ENCODE measurements at regions not wholly inside any gene's neighbourhood (a gene's known extent, or its start where the extent isn't known, plus 50 kb on each side); places are given as distances from the start of the nearest gene placed in this dataset.
"Not testable (repeated sequence)": the region's sequence is repeated elsewhere in the genome, so short reads cannot be mapped to it uniquely, and the experiment has no call there.

DNA sequence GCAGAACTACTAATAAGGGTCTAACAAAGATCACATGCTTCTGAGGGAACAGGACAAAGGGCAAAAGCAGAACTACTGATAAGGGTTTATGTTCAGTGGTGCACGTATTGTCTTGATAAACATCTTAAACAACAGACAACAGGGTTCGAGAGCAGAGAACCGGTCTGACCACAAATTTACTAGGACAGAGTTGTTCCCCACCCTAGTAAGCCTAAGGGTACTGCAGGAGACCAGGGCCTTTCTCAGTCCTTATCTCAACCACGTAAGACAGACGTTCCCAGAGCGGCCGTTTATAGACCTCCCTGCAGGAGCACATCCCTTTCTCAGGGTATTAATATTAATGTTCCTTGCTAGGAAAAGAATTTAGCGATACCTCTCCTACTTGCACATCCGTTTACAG lies 1089.5 kb upstream of the ATXN8OS start:
- H3K27ac ChIP-seq; H3K4me3 ChIP-seq; H3K27me3 ChIP-seq (replicated peaks); H3K4me1 ChIP-seq (replicated peaks); H3K9me3 ChIP-seq (replicated peaks); DNase-seq (ENCODE audit: low read depth in 1 of 2, low spot score in 2 of 2); H3K36me3 ChIP-seq: not testable (repeated sequence)

DNA sequence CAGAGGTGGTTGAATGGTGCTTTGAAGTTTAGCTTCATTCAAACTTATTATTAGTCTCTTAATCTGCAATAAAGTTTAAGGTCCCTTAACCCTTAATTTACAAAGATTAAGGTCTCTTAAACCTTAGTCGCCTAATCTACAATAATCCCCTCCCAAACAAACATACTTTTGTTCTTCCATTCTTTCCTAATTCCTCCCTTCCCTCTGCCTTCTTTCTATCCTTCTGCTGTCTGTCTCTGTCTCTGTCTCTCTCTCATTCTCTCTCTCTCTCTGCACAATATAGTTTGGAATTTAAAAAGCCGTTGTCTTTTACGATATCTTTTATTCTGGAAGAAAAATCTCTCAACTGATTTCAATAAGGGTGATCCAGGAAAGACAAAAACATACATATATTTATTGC lies 1096.8 kb upstream of the ATXN8OS start:
- DNase-seq (ENCODE audit: low read depth in 1 of 2, low spot score in 2 of 2), result no peak
- no peaks in the 10 kb centered on the region for H3K36me3 ChIP-seq
- H3K27me3 ChIP-seq (replicated peaks), result no peaks in the 10 kb centered on the region

DNA sequence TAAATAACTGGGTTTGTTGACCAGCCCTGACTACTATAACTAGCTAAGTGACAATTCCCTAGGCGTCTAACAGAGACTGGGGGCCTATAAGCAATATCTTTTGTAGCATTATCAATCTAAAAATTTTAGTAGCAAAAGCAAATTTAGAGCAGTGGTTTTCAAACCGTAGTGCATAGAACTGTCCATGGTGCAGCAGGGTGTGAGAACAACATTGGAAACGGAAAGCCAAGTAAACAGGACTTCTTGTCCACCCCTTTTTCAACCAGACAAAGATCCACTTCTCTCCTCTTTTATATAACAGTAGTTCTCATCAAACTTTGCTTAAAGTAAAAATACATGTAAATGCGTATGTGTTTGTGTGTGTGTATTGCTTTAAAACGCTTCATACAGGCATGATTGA lies 1099.1 kb upstream of the ATXN8OS start:
- no peaks in the 10 kb centered on the region for H3K36me3 ChIP-seq
- H3K9me3 ChIP-seq (replicated peaks), result no peaks in the 10 kb centered on the region; the same call in 1 of the 2 replicates
- no peaks in the 10 kb centered on the region for H3K27me3 ChIP-seq (replicated peaks)
- H3K4me3 ChIP-seq, result no peak overlapping the region
- no peak for DNase-seq (ENCODE audit: low read depth in 1 of 2, low spot score in 2 of 2)
- no peaks in the 10 kb centered on the region for H3K4me1 ChIP-seq (replicated peaks)
- no peak overlapping the region for H3K27ac ChIP-seq

More for the DNA sequence above, 1096.8 kb upstream of the ATXN8OS start:
- no peak overlapping the region for H3K4me3 ChIP-seq
- no peaks in the 10 kb centered on the region; the same call in 1 of the 2 replicates for H3K9me3 ChIP-seq (replicated peaks)
- H3K27ac ChIP-seq, result no peak overlapping the region
- no peaks in the 10 kb centered on the region for H3K4me1 ChIP-seq (replicated peaks)

DNA sequence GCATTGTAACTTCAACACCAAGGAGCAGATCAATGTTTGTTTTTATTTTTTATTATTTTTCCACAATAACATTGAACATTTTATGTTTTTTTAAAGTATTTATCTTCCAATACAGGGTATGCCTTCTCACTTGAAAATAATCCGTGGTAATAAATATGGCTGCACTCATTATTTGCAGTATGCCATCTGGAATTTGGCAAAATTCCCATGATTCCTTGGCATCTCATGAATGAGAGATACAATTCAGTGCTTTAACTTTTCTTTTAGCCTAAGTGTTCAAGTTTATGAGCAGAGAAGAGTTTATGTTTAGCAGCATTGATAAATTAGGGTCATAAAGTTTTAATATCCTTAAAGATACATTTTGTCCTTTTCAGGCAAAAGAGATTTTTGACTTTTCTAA lies 1109.6 kb upstream of the ATXN8OS start:
- no peaks in the 10 kb centered on the region for H3K27me3 ChIP-seq (replicated peaks)
- no peaks in the 10 kb centered on the region for H3K4me1 ChIP-seq (replicated peaks)
- no peak for DNase-seq (ENCODE audit: low read depth in 1 of 2, low spot score in 2 of 2)
- H3K9me3 ChIP-seq (replicated peaks), result no peaks in the 10 kb centered on the region
- H3K36me3 ChIP-seq, result no peaks in the 10 kb centered on the region
- H3K27ac ChIP-seq, result no peak overlapping the region
- no peak overlapping the region for H3K4me3 ChIP-seq

DNA sequence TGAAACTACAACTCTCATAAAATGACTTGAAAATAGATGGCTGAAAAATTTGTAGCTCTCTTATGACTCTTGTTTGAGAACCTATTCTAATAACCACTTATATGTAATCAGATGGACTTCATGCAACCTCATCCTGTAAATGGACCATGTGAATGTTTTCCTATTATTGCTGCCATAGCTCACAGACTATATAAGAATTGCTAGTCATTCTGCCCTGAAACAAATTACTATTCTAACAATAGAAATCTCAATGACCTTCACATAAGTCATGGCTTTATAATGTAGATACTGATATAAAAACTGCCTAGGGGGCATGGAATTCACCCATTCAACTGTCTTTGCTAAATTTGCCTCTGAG lies 1111.0 kb upstream of the ATXN8OS start:
- H3K4me3 ChIP-seq, result no peak overlapping the region
- no peak overlapping the region for H3K27ac ChIP-seq
- no peak for DNase-seq (ENCODE audit: low read depth in 1 of 2, low spot score in 2 of 2)
- H3K36me3 ChIP-seq, result no peaks in the 10 kb centered on the region
- no peaks in the 10 kb centered on the region for H3K9me3 ChIP-seq (replicated peaks)
- no peaks in the 10 kb centered on the region for H3K4me1 ChIP-seq (replicated peaks)
- H3K27me3 ChIP-seq (replicated peaks), result no peaks in the 10 kb centered on the region

DNA sequence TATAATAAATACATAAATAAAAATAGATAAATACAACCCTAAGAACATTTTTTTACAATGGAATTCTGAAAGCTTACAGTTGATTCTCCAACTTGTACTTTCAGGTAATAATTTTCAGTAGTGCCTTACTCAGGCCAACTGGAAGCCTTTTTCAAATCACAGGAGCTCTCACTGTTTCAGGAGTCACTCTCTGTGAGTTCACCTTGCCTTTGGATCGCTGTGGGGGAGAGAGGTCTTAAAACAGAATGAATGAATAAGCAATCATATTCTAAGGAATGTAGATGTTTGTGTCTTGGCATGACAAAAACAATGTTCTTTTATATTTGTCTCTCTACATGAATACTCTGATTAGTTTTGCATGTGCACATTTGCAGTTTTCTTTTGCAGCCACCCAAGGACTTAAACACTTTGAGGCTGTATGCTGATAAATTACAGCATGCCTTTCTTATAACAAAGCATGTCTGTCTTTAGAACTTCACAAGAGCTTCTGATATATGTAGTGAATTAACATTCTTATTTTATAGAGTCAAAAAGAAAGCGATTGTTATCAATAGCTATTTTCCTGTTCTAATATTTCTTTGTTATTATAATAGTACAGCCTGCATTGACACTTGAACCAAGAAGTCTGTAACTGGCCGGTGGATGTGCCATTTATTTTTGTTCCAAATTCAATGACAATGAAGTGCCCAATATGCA lies 1111.5 kb upstream of the ATXN8OS start:
- no peak for DNase-seq (ENCODE audit: low read depth in 1 of 2, low spot score in 2 of 2)
- no peaks in the 10 kb centered on the region for H3K4me1 ChIP-seq (replicated peaks)
- H3K27me3 ChIP-seq (replicated peaks), result no peaks in the 10 kb centered on the region
- H3K4me3 ChIP-seq, result no peak overlapping the region
- H3K36me3 ChIP-seq, result no peaks in the 10 kb centered on the region
- H3K27ac ChIP-seq, result no peak overlapping the region
- H3K9me3 ChIP-seq (replicated peaks), result no peaks in the 10 kb centered on the region

DNA sequence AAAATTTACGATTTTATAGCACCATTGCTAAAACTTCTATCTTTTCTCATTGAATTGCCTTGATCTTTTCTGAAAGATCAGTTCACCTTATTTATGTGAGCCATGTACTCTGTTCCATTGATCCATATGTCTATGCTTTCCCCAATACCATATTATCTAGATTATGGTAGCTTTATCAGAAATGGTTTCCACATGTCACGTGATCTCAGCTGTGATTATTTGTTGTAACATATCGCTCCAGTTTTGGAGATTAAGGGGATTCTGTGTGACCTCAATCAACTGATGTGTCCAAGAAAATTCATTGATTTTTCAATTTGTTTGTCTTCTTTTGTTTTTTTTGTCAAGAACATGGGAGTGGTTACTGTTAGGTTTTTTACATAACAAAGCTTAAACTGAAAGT lies 1114.5 kb upstream of the ATXN8OS start:
- DNase-seq (ENCODE audit: low read depth in 1 of 2, low spot score in 2 of 2), result no peak
- H3K36me3 ChIP-seq, result no peaks in the 10 kb centered on the region
- H3K4me1 ChIP-seq (replicated peaks), result no peaks in the 10 kb centered on the region

DNA sequence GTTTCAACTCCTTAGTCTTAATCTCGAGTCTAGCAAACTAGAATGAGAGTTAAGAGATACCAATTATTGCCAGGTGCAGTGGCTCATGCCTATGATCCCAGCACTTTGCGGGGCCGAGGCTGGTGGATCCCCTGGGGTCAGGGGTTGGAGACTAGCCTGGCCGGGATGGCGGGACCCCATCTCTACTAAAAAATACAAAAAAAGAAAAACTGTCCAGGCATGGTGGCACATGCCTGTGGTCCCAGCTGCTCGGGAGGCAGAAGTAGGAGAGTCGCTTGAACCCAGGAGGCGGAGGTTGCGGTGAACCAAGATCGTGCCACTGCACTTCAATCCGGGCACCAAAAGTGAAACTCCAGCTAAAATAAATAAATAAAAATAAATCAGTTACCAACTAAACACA lies 1119.5 kb upstream of the ATXN8OS start:
- no peak for DNase-seq (ENCODE audit: low read depth in 1 of 2, low spot score in 2 of 2)
- Histone ChIP-seq H3K36me3 (no peaks in the 10 kb centered on the region), H3K4me1 (replicated peaks) (no peaks in the 10 kb centered on the region), H3K9me3 (replicated peaks) (no peaks in the 10 kb centered on the region), H3K27ac (no peak overlapping the region), H3K4me3 (no peak overlapping the region), H3K27me3 (replicated peaks) (no peaks in the 10 kb centered on the region)

More for the DNA sequence above, 1114.5 kb upstream of the ATXN8OS start:
- no peak overlapping the region for H3K27ac ChIP-seq
- H3K27me3 ChIP-seq (replicated peaks), result no peaks in the 10 kb centered on the region
- H3K4me3 ChIP-seq, result no peak overlapping the region
- H3K9me3 ChIP-seq (replicated peaks), result no peaks in the 10 kb centered on the region

DNA sequence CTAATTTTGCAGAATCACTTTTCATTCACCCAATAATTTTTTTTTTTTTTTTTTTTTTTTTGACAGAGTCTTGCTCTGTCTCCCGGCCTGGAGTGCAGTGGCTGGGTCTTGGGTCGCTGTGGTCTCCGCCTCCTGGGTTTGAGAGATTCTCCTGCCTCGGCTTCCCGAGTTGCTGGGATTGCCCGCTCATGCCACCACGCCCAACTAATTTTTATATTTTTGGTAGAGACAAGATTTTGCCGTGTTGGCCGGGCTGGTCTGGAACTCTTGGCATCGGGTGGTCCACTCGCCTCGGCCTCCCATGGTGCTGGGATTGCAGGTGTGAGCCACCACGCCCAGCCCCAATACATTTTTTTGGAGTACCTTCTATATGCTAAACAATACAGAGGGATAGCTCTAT lies 1120.0 kb upstream of the ATXN8OS start:
- H3K27me3 ChIP-seq (replicated peaks), result no peaks in the 10 kb centered on the region
- H3K4me3 ChIP-seq, result no peak overlapping the region
- H3K36me3 ChIP-seq, result no peaks in the 10 kb centered on the region
- H3K9me3 ChIP-seq (replicated peaks), result no peaks in the 10 kb centered on the region
- H3K4me1 ChIP-seq (replicated peaks), result no peaks in the 10 kb centered on the region
- DNase-seq (ENCODE audit: low read depth in 1 of 2, low spot score in 2 of 2), result no peak
- H3K27ac ChIP-seq, result no peak overlapping the region

DNA sequence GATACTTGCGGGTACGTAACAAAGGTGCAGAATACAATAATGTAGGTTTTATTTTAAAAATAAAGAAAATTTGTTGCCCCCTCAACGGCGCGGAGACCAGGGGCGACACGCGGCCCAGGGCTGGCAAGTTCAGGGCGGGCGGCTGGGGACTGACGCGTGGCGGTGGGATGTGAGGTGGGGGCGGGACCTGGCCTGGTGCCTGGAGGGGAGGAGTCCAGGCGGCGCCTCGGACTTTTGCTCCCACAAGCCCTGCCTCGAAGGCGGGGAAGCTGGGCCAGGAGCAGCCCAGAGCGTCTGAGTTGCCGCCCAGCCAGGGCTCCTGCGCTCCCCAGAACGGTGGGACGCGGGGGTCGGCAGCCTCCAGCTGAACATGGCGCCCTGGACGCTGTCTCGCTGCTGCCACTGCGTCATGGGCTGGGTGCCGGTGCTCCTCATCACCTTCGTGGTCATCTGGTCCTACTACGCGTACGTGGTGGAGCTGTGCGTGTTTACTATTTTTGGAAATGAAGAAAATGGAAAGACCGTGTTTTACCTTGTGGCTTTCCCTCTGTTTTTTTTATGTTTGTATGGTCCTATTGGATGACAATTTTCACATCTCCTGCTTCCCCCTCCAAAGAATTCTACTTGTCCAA lies 1122.8 kb upstream of the ATXN8OS start:
- Histone ChIP-seq H3K27ac (no peak overlapping the region), H3K27me3 (replicated peaks) (no peaks in the 10 kb centered on the region), H3K36me3 (no peaks in the 10 kb centered on the region), H3K4me1 (replicated peaks) (no peaks in the 10 kb centered on the region), H3K9me3 (replicated peaks) (no peaks in the 10 kb centered on the region), H3K4me3 (no peak overlapping the region)
- no peak for DNase-seq (ENCODE audit: low read depth in 1 of 2, low spot score in 2 of 2)

DNA sequence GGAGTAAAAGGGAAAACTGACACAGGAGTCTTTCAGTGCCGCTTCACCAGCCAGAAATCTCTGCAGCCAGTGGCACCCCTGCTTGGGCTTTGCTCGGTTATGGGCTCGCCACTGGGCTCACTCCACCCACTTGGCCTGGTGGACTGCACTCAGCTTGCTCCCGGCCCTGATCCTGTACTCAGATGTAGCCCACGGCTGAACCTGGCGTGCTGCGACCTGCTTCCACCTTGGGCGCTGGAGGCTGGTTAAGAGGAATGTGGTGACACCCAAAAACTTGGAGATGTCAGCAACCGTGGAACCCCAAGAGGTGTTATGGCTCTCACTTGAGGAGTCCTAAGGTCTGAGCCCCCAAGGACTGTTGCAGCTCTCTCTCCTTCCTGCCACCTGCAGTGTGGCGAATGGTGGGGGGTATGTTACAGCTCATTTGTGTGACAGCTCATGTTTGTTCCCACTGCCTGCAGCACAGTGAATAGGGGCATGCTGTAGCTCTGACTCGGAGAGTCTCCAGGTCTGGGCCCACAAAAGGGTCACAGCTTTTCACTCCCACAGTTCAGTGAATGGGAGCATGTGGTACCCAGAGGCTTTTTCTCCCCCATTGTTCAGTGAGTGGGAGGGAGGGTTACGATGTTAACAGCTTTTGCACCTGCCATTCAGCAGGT lies 1124.5 kb upstream of the ATXN8OS start:
- no peaks in the 10 kb centered on the region for H3K9me3 ChIP-seq (replicated peaks)
- no peaks in the 10 kb centered on the region for H3K27me3 ChIP-seq (replicated peaks)
- H3K36me3 ChIP-seq, result no peaks in the 10 kb centered on the region
- no peak overlapping the region for H3K4me3 ChIP-seq
- H3K4me1 ChIP-seq (replicated peaks), result no peaks in the 10 kb centered on the region
- no peak for DNase-seq (ENCODE audit: low read depth in 1 of 2, low spot score in 2 of 2)
- H3K27ac ChIP-seq, result no peak overlapping the region

DNA sequence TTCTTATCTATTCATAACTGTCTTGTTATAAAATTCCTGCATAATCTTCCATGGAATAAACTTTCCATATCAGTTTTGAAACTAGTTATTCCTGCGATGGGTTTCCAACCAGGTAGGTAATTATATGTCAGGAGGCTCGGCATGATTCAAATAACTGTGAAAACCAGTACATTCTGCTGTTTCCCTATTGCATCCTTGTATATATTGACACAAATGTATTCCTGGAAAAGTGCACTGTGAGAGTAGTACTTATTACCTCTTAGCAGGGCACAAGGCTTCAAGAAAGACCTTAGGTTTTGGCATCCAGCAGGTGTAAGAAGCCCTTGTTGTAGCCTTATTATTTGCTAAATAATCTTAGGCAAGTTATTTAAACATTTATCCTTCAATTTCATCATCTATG lies 1131.3 kb upstream of the ATXN8OS start:
- H3K27me3 ChIP-seq (replicated peaks), result no peaks in the 10 kb centered on the region
- H3K4me3 ChIP-seq, result no peak overlapping the region
- no peaks in the 10 kb centered on the region for H3K4me1 ChIP-seq (replicated peaks)
- no peak for DNase-seq (ENCODE audit: low read depth in 1 of 2, low spot score in 2 of 2)
- no peaks in the 10 kb centered on the region for H3K36me3 ChIP-seq
- H3K27ac ChIP-seq, result no peak overlapping the region
- no peaks in the 10 kb centered on the region for H3K9me3 ChIP-seq (replicated peaks)

DNA sequence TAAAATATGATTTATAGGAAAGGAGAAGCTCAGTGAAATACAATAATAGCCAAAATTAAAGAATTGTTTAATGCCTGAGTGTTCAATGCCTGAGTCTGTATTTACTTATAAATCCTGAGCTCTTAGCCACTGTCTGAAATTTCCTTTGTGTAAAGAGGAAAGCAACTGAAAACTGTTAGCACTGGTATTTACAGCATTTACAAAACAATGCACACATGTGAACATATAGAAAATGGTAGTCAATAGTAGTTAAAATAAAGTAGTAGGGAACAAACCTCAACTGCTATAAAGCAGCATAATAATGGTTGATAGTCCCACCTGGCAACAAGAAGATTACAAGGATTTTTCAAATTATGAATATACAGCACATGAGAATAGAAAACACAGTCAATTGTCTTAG lies 1137.1 kb upstream of the ATXN8OS start:
- Histone ChIP-seq H3K27me3 (replicated peaks) (no peaks in the 10 kb centered on the region), H3K9me3 (replicated peaks) (no peaks in the 10 kb centered on the region), H3K4me1 (replicated peaks) (no peaks in the 10 kb centered on the region), H3K36me3 (no peaks in the 10 kb centered on the region), H3K27ac (no peak overlapping the region), H3K4me3 (no peak overlapping the region)
- DNase-seq (ENCODE audit: low read depth in 1 of 2, low spot score in 2 of 2), result no peak

DNA sequence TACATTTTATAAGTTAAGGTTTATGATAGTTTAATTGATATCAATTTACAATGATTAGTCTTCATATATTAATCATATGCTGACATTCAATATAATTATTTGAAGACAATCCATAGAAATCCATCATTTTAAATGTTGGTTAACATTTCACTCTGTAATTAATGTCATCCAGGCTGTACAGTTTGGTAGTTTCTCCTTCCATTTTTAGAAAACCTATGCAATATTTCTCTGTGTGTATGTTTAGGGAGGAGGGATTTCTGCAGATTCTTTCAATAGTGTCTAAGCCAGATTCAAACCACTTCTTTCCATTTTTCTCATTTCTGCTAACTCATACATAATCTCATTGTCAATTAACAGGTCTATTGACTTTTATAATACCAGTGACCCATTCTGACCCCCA lies 1159.0 kb upstream of the ATXN8OS start:
- no peaks in the 10 kb centered on the region for H3K9me3 ChIP-seq (replicated peaks)
- no peaks in the 10 kb centered on the region for H3K27me3 ChIP-seq (replicated peaks)
- no peak for DNase-seq (ENCODE audit: low read depth in 1 of 2, low spot score in 2 of 2)
- no peak overlapping the region for H3K4me3 ChIP-seq
- H3K27ac ChIP-seq, result no peak overlapping the region
- no peaks in the 10 kb centered on the region for H3K36me3 ChIP-seq
- H3K4me1 ChIP-seq (replicated peaks), result no peaks in the 10 kb centered on the region
